ENCODE measurements at regions not wholly inside any gene's neighbourhood (a gene's known extent, or its start where the extent isn't known, plus 50 kb on each side); places are given as distances from the start of the nearest gene placed in this dataset.

- TF ChIP-seq CTCF (IDR thresholded peaks at IDR 0.05) (no peak), EP300 (IDR thresholded peaks at IDR 0.05) (no peak), POLR2AphosphoS5 (IDR thresholded peaks at IDR 0.05) (no peak)
Measured at GRCh38 chr10:89954787-89955566, 253.6 kb downstream of the KIF20B start.

Measured in sigmoid colon (tissue), 4 donors.